Osteoblast (primary cell): ENCODE measurements at regions not wholly inside any gene's neighbourhood (a gene's known extent, or its start where the extent isn't known, plus 50 kb on each side); places are given as distances from the start of the nearest gene placed in this dataset.
A peak's percentile ranks its signal among the peaks of the same experiment; 100 is the strongest.

Experiments used
- DNase-seq: peaks from one replicate; pipeline ENCODE4 v3.0.0; 2011; ENCODE audit warnings: low spot score, mixed read lengths; ENCODE audit not compliant: insufficient read length; ENCODE audit errors: missing footprints
- H2AFZ ChIP-seq: 2 replicates; pipeline ENCODE4 v1.6.0; 2011; ENCODE audit warnings: mild to moderate bottlenecking, low read length
- H3K27ac ChIP-seq: 2 replicates; pipeline ENCODE4 v1.5.1; 2011; ENCODE audit warnings: mild to moderate bottlenecking, low read depth, low read length, moderate library complexity
- H3K27me3 ChIP-seq: 2 replicates; pipeline ENCODE4 v1.6.0; 2012; ENCODE audit warnings: mild to moderate bottlenecking, control low read depth, inconsistent platforms, low read length, moderate library complexity; ENCODE audit not compliant: insufficient read depth
- H3K36me3 ChIP-seq: 2 replicates; pipeline ENCODE4 v1.5.1; 2011; ENCODE audit warnings: mild to moderate bottlenecking, low read length, control low read depth, moderate library complexity; ENCODE audit not compliant: insufficient read depth
- H3K4me1 ChIP-seq: 2 replicates; pipeline ENCODE4 v1.5.1; 2011; ENCODE audit warnings: mild to moderate bottlenecking, low read length, control low read depth, moderate library complexity; ENCODE audit not compliant: insufficient read depth
- H3K4me2 ChIP-seq: 2 replicates; pipeline ENCODE4 v1.6.0; 2011; ENCODE audit warnings: mild to moderate bottlenecking, low read length; ENCODE audit not compliant: insufficient read depth
- H3K4me3 ChIP-seq: fragments of 200-600 bp; sonication (generic); 3 replicates; pipeline ENCODE4 v1.5.1; 2012; ENCODE audit warnings: mild to moderate bottlenecking, low read length, inconsistent platforms; ENCODE audit not compliant: insufficient read depth
- H3K79me2 ChIP-seq: 2 replicates; pipeline ENCODE4 v1.6.0; 2012; ENCODE audit warnings: mild to moderate bottlenecking, low read length, control low read depth, inconsistent platforms; ENCODE audit not compliant: insufficient read depth
- H3K9me3 ChIP-seq: 2 replicates; pipeline ENCODE4 v1.5.1; 2011; ENCODE audit warnings: low read depth, low read length, control low read depth
- H4K20me1 ChIP-seq: 2 replicates; pipeline ENCODE4 v1.6.0; 2012; ENCODE audit warnings: mild to moderate bottlenecking, low read length, control low read depth; ENCODE audit not compliant: insufficient read depth
- TF ChIP-seq, protein P1 (sequence below): IDR thresholded peaks from 2 replicates; pipeline ENCODE4 v1.5.1; 2011; ENCODE audit warnings: mild to moderate bottlenecking, low read depth, low read length, moderate library complexity; ENCODE audit errors: extremely low read depth

DNA sequence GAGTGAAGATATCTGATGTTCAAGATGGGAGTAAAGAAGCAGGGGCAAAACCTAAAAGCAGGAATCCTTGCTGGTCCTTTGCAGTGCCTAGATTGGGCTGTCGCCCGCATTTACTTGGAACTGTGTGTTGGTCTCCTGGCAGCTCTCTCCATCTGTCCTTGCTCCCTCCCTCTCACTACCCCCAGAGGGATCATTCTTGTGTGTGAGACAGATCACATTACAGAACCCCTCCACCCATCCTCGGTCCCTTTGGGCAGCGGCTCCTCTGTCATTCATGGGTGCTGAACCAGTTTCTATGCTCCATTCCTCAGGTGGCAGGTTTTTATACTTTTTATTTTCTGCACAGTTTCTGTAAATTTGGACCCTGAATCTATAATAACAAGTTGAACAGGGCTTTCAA lies 99.4 kb upstream of the MYOCD start:
- Histone ChIP-seq H3K4me2 (no peak overlapping the region), H3K79me2 (no peaks in the 10 kb centered on the region), H3K9me3 (no peaks in the 10 kb centered on the region), H3K36me3 (no peaks in the 10 kb centered on the region), H3K27ac (no peak overlapping the region), H2AFZ (no peak overlapping the region), H3K4me3 (no peak overlapping the region), H4K20me1 (no peaks in the 10 kb centered on the region), H3K27me3 (no peaks in the 10 kb centered on the region), H3K4me1 (no peaks in the 10 kb centered on the region)
- DNase-seq: no peak
- TF ChIP-seq, protein P1, sequence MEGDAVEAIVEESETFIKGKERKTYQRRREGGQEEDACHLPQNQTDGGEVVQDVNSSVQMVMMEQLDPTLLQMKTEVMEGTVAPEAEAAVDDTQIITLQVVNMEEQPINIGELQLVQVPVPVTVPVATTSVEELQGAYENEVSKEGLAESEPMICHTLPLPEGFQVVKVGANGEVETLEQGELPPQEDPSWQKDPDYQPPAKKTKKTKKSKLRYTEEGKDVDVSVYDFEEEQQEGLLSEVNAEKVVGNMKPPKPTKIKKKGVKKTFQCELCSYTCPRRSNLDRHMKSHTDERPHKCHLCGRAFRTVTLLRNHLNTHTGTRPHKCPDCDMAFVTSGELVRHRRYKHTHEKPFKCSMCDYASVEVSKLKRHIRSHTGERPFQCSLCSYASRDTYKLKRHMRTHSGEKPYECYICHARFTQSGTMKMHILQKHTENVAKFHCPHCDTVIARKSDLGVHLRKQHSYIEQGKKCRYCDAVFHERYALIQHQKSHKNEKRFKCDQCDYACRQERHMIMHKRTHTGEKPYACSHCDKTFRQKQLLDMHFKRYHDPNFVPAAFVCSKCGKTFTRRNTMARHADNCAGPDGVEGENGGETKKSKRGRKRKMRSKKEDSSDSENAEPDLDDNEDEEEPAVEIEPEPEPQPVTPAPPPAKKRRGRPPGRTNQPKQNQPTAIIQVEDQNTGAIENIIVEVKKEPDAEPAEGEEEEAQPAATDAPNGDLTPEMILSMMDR: no peak

DNA sequence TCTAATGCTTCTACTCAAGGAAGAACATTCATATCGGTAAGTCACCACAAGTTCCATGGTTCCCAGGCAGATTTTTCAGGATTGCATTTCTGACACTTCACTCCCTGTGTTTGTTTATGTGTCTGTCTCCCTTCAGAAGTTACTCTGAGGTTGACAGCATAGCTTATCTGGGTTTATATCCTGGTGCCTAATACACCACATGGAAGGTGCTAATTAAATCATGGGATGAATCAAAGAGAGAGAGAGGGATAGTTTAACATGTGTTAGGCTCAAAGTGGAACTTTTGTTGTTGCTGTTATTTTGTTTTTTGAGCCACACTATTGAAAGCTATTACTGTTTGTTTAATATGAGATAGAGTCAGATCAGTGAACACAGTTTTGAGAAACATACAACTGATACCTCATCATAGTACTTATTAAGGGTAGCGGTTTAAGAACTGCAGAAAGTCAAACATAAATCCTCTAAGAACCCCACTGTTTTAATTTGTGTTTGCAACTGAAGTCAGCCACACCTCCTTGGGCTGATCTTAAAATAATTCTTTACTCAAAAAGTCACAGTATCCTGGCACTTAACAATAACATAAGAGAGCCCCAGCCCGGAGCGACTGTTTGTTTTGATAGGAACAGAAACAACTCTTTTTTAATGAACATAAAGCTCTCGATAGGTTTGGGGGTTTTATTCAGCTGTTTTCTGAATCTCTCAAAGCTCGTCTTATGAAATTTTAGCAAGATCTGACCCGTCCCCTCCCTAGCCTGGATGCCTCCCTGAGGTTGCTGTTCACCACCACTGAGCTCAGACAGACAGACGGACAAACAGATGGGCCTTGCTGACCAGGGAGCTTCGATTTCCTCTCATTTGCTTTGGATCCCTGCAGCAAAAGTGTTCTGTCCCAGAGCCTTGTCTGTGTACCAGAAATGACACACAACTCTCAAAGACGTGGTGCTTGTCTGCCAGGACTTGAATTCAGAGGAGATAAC lies 98.3 kb upstream of the MYOCD start:
- H4K20me1 ChIP-seq: no peaks in the 10 kb centered on the region
- no peaks in the 10 kb centered on the region for H3K9me3 ChIP-seq
- H3K79me2 ChIP-seq: no peaks in the 10 kb centered on the region
- H3K27ac ChIP-seq: no peak overlapping the region
- H3K36me3 ChIP-seq: no peaks in the 10 kb centered on the region
- no peak overlapping the region for H3K4me3 ChIP-seq
- H3K4me2 ChIP-seq: no peak overlapping the region
- no peaks in the 10 kb centered on the region for H3K4me1 ChIP-seq
- no peak for DNase-seq
- H3K27me3 ChIP-seq: no peaks in the 10 kb centered on the region
- TF ChIP-seq, protein P1: no peak
- peak overlapping the region; percentile 49 for H2AFZ ChIP-seq

DNA sequence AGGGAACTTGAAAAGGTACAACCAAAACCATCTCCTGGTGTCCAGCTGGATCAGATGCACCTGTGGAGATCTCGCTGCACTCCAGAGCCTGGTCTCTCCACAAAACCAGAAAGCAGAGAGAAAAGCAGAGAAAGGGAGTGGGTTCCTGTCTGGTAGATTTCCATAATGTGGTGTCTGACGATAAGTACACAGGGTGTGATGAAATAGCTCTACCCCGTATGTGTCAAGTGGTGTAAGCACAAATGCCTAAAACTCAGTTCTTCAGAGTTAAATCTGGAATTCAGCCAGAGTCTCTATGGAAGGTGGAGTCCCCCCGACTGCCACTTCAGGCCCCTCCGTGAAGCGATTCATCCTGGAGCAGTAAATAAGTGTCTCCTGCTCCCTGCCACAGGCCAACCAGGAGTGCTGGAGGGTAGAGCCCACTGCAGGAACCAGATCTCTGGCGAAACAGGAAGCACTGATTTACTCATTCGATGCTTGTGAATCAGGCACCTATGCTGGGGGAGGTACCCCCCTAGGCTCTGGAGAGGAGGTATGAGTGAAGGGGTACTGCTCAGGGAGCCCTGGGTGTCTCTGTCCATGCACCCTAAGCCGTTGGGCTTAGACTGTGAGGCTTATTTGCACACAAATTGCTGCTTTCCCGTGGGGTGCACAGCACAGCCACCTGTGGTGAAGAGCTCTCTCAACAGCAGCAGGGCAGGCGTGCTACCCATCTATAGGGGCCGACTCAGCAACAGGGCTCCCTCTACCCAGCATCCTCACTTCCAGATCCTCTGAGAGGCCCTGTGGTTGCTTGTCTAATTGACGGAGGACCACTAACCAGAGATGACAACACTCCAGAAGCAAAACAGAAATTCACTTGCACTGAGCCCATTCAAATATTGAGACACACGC lies 97.1 kb upstream of the MYOCD start:
- no peak for DNase-seq
- no peaks in the 10 kb centered on the region for H3K27me3 ChIP-seq
- TF ChIP-seq, protein P1: no peak
- no peaks in the 10 kb centered on the region for H3K36me3 ChIP-seq
- no peaks in the 10 kb centered on the region for H3K79me2 ChIP-seq
- H3K9me3 ChIP-seq: no peaks in the 10 kb centered on the region
- H3K4me3 ChIP-seq: no peak overlapping the region
- H4K20me1 ChIP-seq: no peaks in the 10 kb centered on the region
- H3K4me1 ChIP-seq: no peaks in the 10 kb centered on the region
- H2AFZ ChIP-seq: peak overlapping the region; percentile 35
- H3K27ac ChIP-seq: no peak overlapping the region
- no peak overlapping the region for H3K4me2 ChIP-seq

DNA sequence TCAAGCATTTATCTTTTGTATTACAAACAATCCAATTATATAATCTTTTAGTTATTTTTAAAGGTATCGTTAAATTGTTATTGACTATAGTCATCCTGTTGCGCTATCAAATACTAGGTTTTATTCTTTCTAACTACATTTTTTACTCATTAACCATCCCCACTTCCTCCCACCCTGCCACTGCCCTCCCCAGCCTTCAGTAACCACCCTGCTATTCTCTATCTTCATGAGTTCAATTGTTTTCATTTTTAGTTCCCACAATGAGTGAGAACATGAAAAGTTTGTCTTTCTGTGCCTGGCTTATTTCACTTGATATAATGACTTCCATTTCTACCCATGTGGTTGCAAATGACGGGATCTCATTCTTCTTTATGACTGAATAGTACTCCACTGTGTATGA lies 94.1 kb upstream of the MYOCD start:
- TF ChIP-seq, protein P1: no peak
- no peaks in the 10 kb centered on the region for H3K4me1 ChIP-seq
- H3K79me2 ChIP-seq: no peaks in the 10 kb centered on the region
- H3K27me3 ChIP-seq: no peaks in the 10 kb centered on the region
- no peaks in the 10 kb centered on the region for H4K20me1 ChIP-seq
- H3K4me2 ChIP-seq: no peak overlapping the region
- H3K4me3 ChIP-seq: no peak overlapping the region
- H3K36me3 ChIP-seq: no peaks in the 10 kb centered on the region
- DNase-seq: no peak
- no peaks in the 10 kb centered on the region for H3K9me3 ChIP-seq
- no peak overlapping the region for H2AFZ ChIP-seq
- H3K27ac ChIP-seq: no peak overlapping the region
